GM23338 (cell line): ENCODE measurements at regions not wholly inside any gene's neighbourhood (a gene's known extent, or its start where the extent isn't known, plus 50 kb on each side); places are given as distances from the start of the nearest gene placed in this dataset.

Experiments
- EZH2 ChIP-seq: fragments of 200-600 bp; sonication (generic); IDR thresholded peaks from one replicate; pipeline ENCODE4 v1.8.0; 2017; ENCODE audit warnings: antibody characterized with exemption, mild to moderate bottlenecking, low read depth; ENCODE audit not compliant: unreplicated experiment
- TF ChIP-seq, protein P1 (sequence below), 2 experiments: fragments of 200-600 bp in 1 of 2; sonication (generic) in 1 of 2; conservative IDR thresholded peaks; 2 replicates each; pipeline versions ENCODE4 v1.5.1 to v1.6.1; 2016 to 2017; ENCODE audit warnings: antibody characterized with exemption in 2 of 2, low read depth in 2 of 2, mild to moderate bottlenecking in 2 of 2, moderate library complexity in 1 of 2

DNA sequence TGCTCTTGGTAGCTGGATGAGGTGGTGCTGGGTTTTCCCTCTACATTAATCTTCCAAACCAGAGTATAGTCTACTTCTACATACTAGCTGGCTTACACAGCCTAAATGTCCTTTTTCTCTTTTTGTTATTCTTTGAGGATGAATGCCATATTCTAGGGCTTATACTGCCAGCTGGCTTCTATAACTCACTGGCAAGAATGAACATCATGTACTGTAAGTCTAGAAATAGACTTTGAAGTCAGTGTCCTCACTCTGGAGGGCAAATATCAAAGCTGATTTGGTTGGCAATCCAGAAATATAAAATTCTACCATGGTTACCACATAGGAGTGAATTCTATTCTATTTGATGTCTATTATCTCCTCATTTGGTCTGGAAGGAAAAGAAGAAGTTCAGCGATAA lies 251.7 kb upstream of the TYRP1 start:
- no peak for TF ChIP-seq EZH2
- TF ChIP-seq, protein P1, sequence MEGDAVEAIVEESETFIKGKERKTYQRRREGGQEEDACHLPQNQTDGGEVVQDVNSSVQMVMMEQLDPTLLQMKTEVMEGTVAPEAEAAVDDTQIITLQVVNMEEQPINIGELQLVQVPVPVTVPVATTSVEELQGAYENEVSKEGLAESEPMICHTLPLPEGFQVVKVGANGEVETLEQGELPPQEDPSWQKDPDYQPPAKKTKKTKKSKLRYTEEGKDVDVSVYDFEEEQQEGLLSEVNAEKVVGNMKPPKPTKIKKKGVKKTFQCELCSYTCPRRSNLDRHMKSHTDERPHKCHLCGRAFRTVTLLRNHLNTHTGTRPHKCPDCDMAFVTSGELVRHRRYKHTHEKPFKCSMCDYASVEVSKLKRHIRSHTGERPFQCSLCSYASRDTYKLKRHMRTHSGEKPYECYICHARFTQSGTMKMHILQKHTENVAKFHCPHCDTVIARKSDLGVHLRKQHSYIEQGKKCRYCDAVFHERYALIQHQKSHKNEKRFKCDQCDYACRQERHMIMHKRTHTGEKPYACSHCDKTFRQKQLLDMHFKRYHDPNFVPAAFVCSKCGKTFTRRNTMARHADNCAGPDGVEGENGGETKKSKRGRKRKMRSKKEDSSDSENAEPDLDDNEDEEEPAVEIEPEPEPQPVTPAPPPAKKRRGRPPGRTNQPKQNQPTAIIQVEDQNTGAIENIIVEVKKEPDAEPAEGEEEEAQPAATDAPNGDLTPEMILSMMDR (conservative IDR thresholded peaks at IDR 0.05; ENCODE audit: low read depth in 2 of 2): no peak
